ENCODE measurements at regions not wholly inside any gene's neighbourhood (a gene's known extent, or its start where the extent isn't known, plus 50 kb on each side); places are given as distances from the start of the nearest gene placed in this dataset.

GRCh38 chr16:9462984-9463383 is 371.5 kb downstream of the HAPSTR1 start:
- Histone ChIP-seq H3K4me3 (replicated peaks in 1 of 4; ENCODE audit: control extremely low read depth in 1 of 4, insufficient read depth in 1 of 4, low read depth in 3 of 4, low read length in 4 of 4) (no peak overlapping the region), H3K4me1 (ENCODE audit: control insufficient read depth, extremely low read depth, insufficient read depth, low read length) (no peaks in the 10 kb centered on the region), H2AFZ (ENCODE audit: low read length) (no peak overlapping the region), H3K27me3 (ENCODE audit: control insufficient read depth, insufficient read depth, low read length) (no peaks in the 10 kb centered on the region), H3K79me2 (ENCODE audit: control insufficient read depth, insufficient read depth, low read length) (no peaks in the 10 kb centered on the region), H4K20me1 (ENCODE audit: control insufficient read depth, extremely low read depth, insufficient read depth, low read length) (no peaks in the 10 kb centered on the region), H3K9ac (ENCODE audit: insufficient read depth, low read length) (no peak overlapping the region), H3K9me3 (ENCODE audit: control insufficient read depth, insufficient read depth, low read depth, low read length) (no peaks in the 10 kb centered on the region), H3K27ac (ENCODE audit: insufficient read depth, low read length) (no peak overlapping the region), H3K36me3 (ENCODE audit: control insufficient read depth, insufficient read depth, low read length) (no peaks in the 10 kb centered on the region), H3K4me2 (ENCODE audit: extremely low read depth, insufficient read depth, low read length) (no peak overlapping the region)
- DNase-seq (ENCODE audit: low read depth in 2 of 2), result no peak
- TF ChIP-seq CTCF (conservative IDR thresholded peaks at IDR 0.05 in 1 of 2, IDR thresholded peaks at IDR 0.05 in 1 of 2; ENCODE audit: low read depth in 1 of 2, low read length in 2 of 2) (no peak), EZH2 (IDR thresholded peaks at IDR 0.05; ENCODE audit: low read length, missing control alignments) (no peak)

- no peaks in the 10 kb centered on the region for H3K4me1 ChIP-seq (ENCODE audit: control insufficient read depth, extremely low read depth, insufficient read depth, low read length)
- H4K20me1 ChIP-seq (ENCODE audit: control insufficient read depth, extremely low read depth, insufficient read depth, low read length), result no peaks in the 10 kb centered on the region
- no peak overlapping the region for H3K4me2 ChIP-seq (ENCODE audit: extremely low read depth, insufficient read depth, low read length)
- DNase-seq (ENCODE audit: low read depth in 2 of 2), result no peak
- H3K79me2 ChIP-seq (ENCODE audit: control insufficient read depth, insufficient read depth, low read length), result no peaks in the 10 kb centered on the region
- no peaks in the 10 kb centered on the region for H3K9me3 ChIP-seq (ENCODE audit: control insufficient read depth, insufficient read depth, low read depth, low read length)
- H3K9ac ChIP-seq (ENCODE audit: insufficient read depth, low read length), result no peak overlapping the region
- H2AFZ ChIP-seq (ENCODE audit: low read length), result no peak overlapping the region
- H3K27ac ChIP-seq (ENCODE audit: insufficient read depth, low read length), result no peak overlapping the region
- H3K4me3 ChIP-seq (replicated peaks in 1 of 4; ENCODE audit: control extremely low read depth in 1 of 4, insufficient read depth in 1 of 4, low read depth in 3 of 4, low read length in 4 of 4), result no peak overlapping the region
- H3K36me3 ChIP-seq (ENCODE audit: control insufficient read depth, insufficient read depth, low read length), result no peaks in the 10 kb centered on the region
- no peak for TF ChIP-seq CTCF (conservative IDR thresholded peaks at IDR 0.05 in 1 of 2, IDR thresholded peaks at IDR 0.05 in 1 of 2; ENCODE audit: low read depth in 1 of 2, low read length in 2 of 2)
- TF ChIP-seq EZH2 (IDR thresholded peaks at IDR 0.05; ENCODE audit: low read length, missing control alignments), result no peak
- H3K27me3 ChIP-seq (ENCODE audit: control insufficient read depth, insufficient read depth, low read length), result no peaks in the 10 kb centered on the region
Measured at GRCh38 chr16:9463461-9463860, 372.0 kb downstream of the HAPSTR1 start.

- Histone ChIP-seq H3K4me2 (ENCODE audit: extremely low read depth, insufficient read depth, low read length) (no peak overlapping the region), H3K4me3 (replicated peaks in 1 of 4; ENCODE audit: control extremely low read depth in 1 of 4, insufficient read depth in 1 of 4, low read depth in 3 of 4, low read length in 4 of 4) (no peak overlapping the region), H3K79me2 (ENCODE audit: control insufficient read depth, insufficient read depth, low read length) (no peaks in the 10 kb centered on the region), H4K20me1 (ENCODE audit: control insufficient read depth, extremely low read depth, insufficient read depth, low read length) (no peaks in the 10 kb centered on the region), H3K36me3 (ENCODE audit: control insufficient read depth, insufficient read depth, low read length) (no peaks in the 10 kb centered on the region), H3K27ac (ENCODE audit: insufficient read depth, low read length) (no peak overlapping the region), H2AFZ (ENCODE audit: low read length) (no peak overlapping the region), H3K4me1 (ENCODE audit: control insufficient read depth, extremely low read depth, insufficient read depth, low read length) (no peaks in the 10 kb centered on the region), H3K9me3 (ENCODE audit: control insufficient read depth, insufficient read depth, low read depth, low read length) (no peaks in the 10 kb centered on the region), H3K9ac (ENCODE audit: insufficient read depth, low read length) (no peak overlapping the region), H3K27me3 (ENCODE audit: control insufficient read depth, insufficient read depth, low read length) (no peaks in the 10 kb centered on the region)
- no peak for DNase-seq (ENCODE audit: low read depth in 2 of 2)
- no peak for TF ChIP-seq EZH2 (IDR thresholded peaks at IDR 0.05; ENCODE audit: low read length, missing control alignments)
- no peak for TF ChIP-seq CTCF (conservative IDR thresholded peaks at IDR 0.05 in 1 of 2, IDR thresholded peaks at IDR 0.05 in 1 of 2; ENCODE audit: low read depth in 1 of 2, low read length in 2 of 2)
Measured at GRCh38 chr16:9465161-9465560, 373.7 kb downstream of the HAPSTR1 start.

Measured in fibroblast of lung (primary cell).